ENCODE measurements at regions not wholly inside any gene's neighbourhood (a gene's known extent, or its start where the extent isn't known, plus 50 kb on each side); places are given as distances from the start of the nearest gene placed in this dataset.

DNA sequence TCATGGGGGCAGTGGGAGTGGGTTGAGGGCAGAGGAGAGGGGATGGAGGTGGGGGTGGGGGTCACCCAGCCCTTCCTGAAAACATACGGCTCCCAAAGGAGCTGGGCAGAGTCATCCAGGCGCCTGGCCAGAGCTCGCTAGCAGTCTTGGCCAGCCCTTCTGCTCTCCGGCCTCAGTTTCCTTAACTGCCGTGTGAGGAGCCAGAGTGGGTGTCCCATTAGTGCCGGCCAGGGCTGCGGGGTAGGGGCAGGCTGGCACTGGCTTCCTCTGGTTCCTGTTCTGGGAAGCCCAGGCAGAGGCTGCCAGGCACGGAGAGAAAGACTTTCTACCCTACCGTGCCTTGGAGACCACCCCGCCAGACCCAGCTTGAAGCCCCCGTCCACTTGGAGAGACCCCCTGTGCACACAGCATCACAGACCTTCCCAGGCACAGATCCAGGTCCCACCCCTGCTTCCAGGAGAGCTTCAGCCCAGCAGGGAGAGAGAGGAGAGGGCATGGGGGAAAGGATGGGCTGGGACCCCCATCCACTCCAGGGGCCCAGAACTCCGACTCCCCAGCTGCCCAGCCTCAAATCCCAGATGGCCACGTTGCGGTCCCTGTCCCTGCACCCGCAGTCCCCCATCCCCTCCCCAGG lies 93.3 kb downstream of the RFLNA start (continued):
- TF ChIP-seq E2F4 (CRISPR knock-in tag; IDR thresholded peaks at IDR 0.05; ENCODE audit: borderline replicate concordance, low read depth) = no peak
- no peak for TF ChIP-seq JAZF1 (CRISPR knock-in tag; IDR thresholded peaks at IDR 0.05)
- TF ChIP-seq ZNF121 (CRISPR knock-in tag; IDR thresholded peaks at IDR 0.05) = no peak

- TF ChIP-seq NR2C2 (CRISPR knock-in tag; IDR thresholded peaks at IDR 0.05) (no peak), GABPB1 (CRISPR knock-in tag; IDR thresholded peaks at IDR 0.05) (0 out of 2 replicates have a peak, but pooled peaks have one; percentile 15)
- H3K27me3 Mint-ChIP-seq (ENCODE audit: low read depth) = no peaks in the 10 kb centered on the region
- H3K9me3 Mint-ChIP-seq = no peaks in the 10 kb centered on the region
- ATAC-seq (no peak), DNase-seq (ENCODE audit: low spot score) (no peak)
- ChIA-PET POLR2A (interaction anchor here (0.6 kb wide), 1 partner anchor 115 kb away, joined by 5 read pairs; no protein-coding TSS in a partner anchor), CTCF (interaction anchor here (1.0 to 3.6 kb wide), 5 partner anchors 11 to 83 kb away, joined by 4 to 54 read pairs (median 8); no protein-coding TSS in a partner anchor)
- no peak overlapping the region for H3K27ac Mint-ChIP-seq
- peaks cover 11% of the 10 kb centered on the region; the same call in 1 of the 2 replicates for H3K4me1 Mint-ChIP-seq
- H3K4me3 Mint-ChIP-seq = no peak overlapping the region
- peaks cover 8% of the 10 kb centered on the region for H3K36me3 Mint-ChIP-seq
These were observed 92.6 kb downstream of the RFLNA start for GRCh38 chr12:124387528-124387911.

GRCh38 chr12:124386661-124387527 lies 92.0 kb downstream of the RFLNA start:
- H3K27ac Mint-ChIP-seq = no peak overlapping the region
- DNase-seq (ENCODE audit: low spot score) = no peak
- no peak for ATAC-seq
- H3K4me1 Mint-ChIP-seq = 0 out of 2 replicates have a peak, but pooled peaks cover 6% of the 10 kb centered on the region
- ChIA-PET CTCF (interaction anchor here (1.0 to 1.6 kb wide), 3 partner anchors 13 to 83 kb away, joined by 4 to 8 read pairs (median 4); no protein-coding TSS in a partner anchor), POLR2A (no interaction called here)
- no peak overlapping the region for H3K4me3 Mint-ChIP-seq
- no peaks in the 10 kb centered on the region for H3K9me3 Mint-ChIP-seq
- peaks cover 8% of the 10 kb centered on the region for H3K36me3 Mint-ChIP-seq
- no peak for TF ChIP-seq HMGXB4 (CRISPR knock-in tag; IDR thresholded peaks at IDR 0.05)
- no peak for TF ChIP-seq NFE2L1 (CRISPR knock-in tag; IDR thresholded peaks at IDR 0.05)
- no peak for TF ChIP-seq ZNF263 (CRISPR knock-in tag; IDR thresholded peaks at IDR 0.05; ENCODE audit: low read depth)
- TF ChIP-seq, protein P1, sequence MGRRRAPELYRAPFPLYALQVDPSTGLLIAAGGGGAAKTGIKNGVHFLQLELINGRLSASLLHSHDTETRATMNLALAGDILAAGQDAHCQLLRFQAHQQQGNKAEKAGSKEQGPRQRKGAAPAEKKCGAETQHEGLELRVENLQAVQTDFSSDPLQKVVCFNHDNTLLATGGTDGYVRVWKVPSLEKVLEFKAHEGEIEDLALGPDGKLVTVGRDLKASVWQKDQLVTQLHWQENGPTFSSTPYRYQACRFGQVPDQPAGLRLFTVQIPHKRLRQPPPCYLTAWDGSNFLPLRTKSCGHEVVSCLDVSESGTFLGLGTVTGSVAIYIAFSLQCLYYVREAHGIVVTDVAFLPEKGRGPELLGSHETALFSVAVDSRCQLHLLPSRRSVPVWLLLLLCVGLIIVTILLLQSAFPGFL (CRISPR knock-in tag; IDR thresholded peaks at IDR 0.05; ENCODE audit: borderline replicate concordance) = no peak
- TF ChIP-seq, protein P2, sequence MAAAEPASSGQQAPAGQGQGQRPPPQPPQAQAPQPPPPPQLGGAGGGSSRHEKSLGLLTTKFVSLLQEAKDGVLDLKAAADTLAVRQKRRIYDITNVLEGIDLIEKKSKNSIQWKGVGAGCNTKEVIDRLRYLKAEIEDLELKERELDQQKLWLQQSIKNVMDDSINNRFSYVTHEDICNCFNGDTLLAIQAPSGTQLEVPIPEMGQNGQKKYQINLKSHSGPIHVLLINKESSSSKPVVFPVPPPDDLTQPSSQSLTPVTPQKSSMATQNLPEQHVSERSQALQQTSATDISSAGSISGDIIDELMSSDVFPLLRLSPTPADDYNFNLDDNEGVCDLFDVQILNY (CRISPR knock-in tag; IDR thresholded peaks at IDR 0.05) = no peak
- no peaks in the 10 kb centered on the region for H3K27me3 Mint-ChIP-seq (ENCODE audit: low read depth)

DNA sequence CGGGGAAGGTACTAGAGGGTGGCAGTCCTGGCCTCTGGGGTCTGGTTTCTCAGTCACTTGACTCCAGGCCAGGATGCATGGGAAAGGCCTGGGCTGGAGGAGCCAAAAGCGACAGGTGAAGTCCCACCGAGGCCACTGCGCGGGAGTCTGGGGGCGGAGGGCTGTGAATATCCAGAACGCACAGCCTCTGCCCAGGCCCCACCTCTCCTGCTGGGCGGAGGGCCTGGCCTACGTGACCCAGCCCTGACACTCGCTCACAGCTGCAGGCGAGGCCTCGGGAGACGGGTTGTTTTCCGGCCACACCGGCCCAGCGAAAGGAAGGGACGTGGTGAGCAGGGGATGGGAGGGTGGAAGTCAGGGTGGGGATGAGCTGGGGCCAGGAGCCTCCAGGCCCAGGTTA lies 91.2 kb downstream of the RFLNA start:
- H3K27me3 Mint-ChIP-seq (ENCODE audit: low read depth) = no peaks in the 10 kb centered on the region
- H3K4me1 Mint-ChIP-seq = peaks cover 6% of the 10 kb centered on the region; the same call in 1 of the 2 replicates
- H3K27ac Mint-ChIP-seq = no peak overlapping the region
- no peaks in the 10 kb centered on the region for H3K9me3 Mint-ChIP-seq
- CTCF ChIA-PET = interaction anchor here (1.3 to 1.6 kb wide), 2 partner anchors 13 to 14 kb away, joined by 4 to 8 read pairs; no protein-coding TSS in a partner anchor
- peaks cover 11% of the 10 kb centered on the region for H3K36me3 Mint-ChIP-seq
- POLR2A ChIA-PET = no interaction called here
- DNase-seq (ENCODE audit: low spot score) (no peak), ATAC-seq (no peak)
- H3K4me3 Mint-ChIP-seq = no peak overlapping the region
- TF ChIP-seq, protein P3, sequence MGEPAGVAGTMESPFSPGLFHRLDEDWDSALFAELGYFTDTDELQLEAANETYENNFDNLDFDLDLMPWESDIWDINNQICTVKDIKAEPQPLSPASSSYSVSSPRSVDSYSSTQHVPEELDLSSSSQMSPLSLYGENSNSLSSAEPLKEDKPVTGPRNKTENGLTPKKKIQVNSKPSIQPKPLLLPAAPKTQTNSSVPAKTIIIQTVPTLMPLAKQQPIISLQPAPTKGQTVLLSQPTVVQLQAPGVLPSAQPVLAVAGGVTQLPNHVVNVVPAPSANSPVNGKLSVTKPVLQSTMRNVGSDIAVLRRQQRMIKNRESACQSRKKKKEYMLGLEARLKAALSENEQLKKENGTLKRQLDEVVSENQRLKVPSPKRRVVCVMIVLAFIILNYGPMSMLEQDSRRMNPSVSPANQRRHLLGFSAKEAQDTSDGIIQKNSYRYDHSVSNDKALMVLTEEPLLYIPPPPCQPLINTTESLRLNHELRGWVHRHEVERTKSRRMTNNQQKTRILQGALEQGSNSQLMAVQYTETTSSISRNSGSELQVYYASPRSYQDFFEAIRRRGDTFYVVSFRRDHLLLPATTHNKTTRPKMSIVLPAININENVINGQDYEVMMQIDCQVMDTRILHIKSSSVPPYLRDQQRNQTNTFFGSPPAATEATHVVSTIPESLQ (CRISPR knock-in tag; IDR thresholded peaks at IDR 0.05) = no peak
- TF ChIP-seq, protein P4, sequence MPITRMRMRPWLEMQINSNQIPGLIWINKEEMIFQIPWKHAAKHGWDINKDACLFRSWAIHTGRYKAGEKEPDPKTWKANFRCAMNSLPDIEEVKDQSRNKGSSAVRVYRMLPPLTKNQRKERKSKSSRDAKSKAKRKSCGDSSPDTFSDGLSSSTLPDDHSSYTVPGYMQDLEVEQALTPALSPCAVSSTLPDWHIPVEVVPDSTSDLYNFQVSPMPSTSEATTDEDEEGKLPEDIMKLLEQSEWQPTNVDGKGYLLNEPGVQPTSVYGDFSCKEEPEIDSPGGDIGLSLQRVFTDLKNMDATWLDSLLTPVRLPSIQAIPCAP (CRISPR knock-in tag; IDR thresholded peaks at IDR 0.05) = no peak
- TF ChIP-seq ATF2 (CRISPR knock-in tag; IDR thresholded peaks at IDR 0.05; ENCODE audit: borderline replicate concordance, low read depth) = no peak
- TF ChIP-seq ZNF121 (CRISPR knock-in tag; IDR thresholded peaks at IDR 0.05) = no peak
- TF ChIP-seq ZBTB21 (CRISPR knock-in tag; IDR thresholded peaks at IDR 0.05; ENCODE audit: borderline replicate concordance) = no peak
- TF ChIP-seq, protein P5, sequence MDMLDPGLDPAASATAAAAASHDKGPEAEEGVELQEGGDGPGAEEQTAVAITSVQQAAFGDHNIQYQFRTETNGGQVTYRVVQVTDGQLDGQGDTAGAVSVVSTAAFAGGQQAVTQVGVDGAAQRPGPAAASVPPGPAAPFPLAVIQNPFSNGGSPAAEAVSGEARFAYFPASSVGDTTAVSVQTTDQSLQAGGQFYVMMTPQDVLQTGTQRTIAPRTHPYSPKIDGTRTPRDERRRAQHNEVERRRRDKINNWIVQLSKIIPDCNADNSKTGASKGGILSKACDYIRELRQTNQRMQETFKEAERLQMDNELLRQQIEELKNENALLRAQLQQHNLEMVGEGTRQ (CRISPR knock-in tag; IDR thresholded peaks at IDR 0.05) = no peak
- no peak for TF ChIP-seq CREM (CRISPR knock-in tag; IDR thresholded peaks at IDR 0.05)

All from WTC11 (cell line).